ENCODE measurements at regions not wholly inside any gene's neighbourhood (a gene's known extent, or its start where the extent isn't known, plus 50 kb on each side); places are given as distances from the start of the nearest gene placed in this dataset.

- no peak for FAIRE-seq
Measured at GRCh38 chr5:96157841-96158291, 196.2 kb upstream of the ELL2 start.

GRCh38 chr5:96157077-96157780 is 195.6 kb upstream of the ELL2 start:
- FAIRE-seq: peak; percentile 51

- FAIRE-seq: no peak
Measured at GRCh38 chr5:96155147-96155546, 193.5 kb upstream of the ELL2 start.

GRCh38 chr5:96151891-96152290 is 190.2 kb upstream of the ELL2 start:
- no peak for FAIRE-seq

- no peak for FAIRE-seq
Measured at GRCh38 chr5:96150007-96150406, 188.4 kb upstream of the ELL2 start.

- no peak for FAIRE-seq
Measured at GRCh38 chr5:96149546-96149945, 187.9 kb upstream of the ELL2 start.

GRCh38 chr5:96149021-96149420 is 187.4 kb upstream of the ELL2 start:
- FAIRE-seq: no peak

- no peak for FAIRE-seq
Measured at GRCh38 chr5:96148376-96148775, 186.7 kb upstream of the ELL2 start.

- FAIRE-seq: no peak
Measured at GRCh38 chr5:96147866-96148265, 186.2 kb upstream of the ELL2 start.

GRCh38 chr5:96146675-96147074 is 185.0 kb upstream of the ELL2 start:
- FAIRE-seq: no peak

GRCh38 chr5:96144289-96144688 is 182.6 kb upstream of the ELL2 start:
- no peak for FAIRE-seq

GRCh38 chr5:96143450-96143849 is 181.8 kb upstream of the ELL2 start:
- FAIRE-seq: peak; percentile 28

- FAIRE-seq: no peak
Measured at GRCh38 chr5:96142786-96143434, 181.3 kb upstream of the ELL2 start.

GRCh38 chr5:96142184-96142781 is 180.6 kb upstream of the ELL2 start:
- FAIRE-seq: no peak

GRCh38 chr5:96141749-96142148 is 180.1 kb upstream of the ELL2 start:
- FAIRE-seq: no peak

GRCh38 chr5:96140496-96140895 is 178.8 kb upstream of the ELL2 start:
- FAIRE-seq: no peak

GRCh38 chr5:96140084-96140483 is 178.4 kb upstream of the ELL2 start:
- no peak for FAIRE-seq

GRCh38 chr5:96134886-96135285 is 173.2 kb upstream of the ELL2 start:
- no peak for FAIRE-seq

- FAIRE-seq: no peak
Measured at GRCh38 chr5:96133341-96134079, 171.9 kb upstream of the ELL2 start.

- no peak for FAIRE-seq
Measured at GRCh38 chr5:96129276-96129675, 167.6 kb upstream of the ELL2 start.

- no peak for FAIRE-seq
Measured at GRCh38 chr5:96128204-96128864, 166.7 kb upstream of the ELL2 start.

- FAIRE-seq: no peak
Measured at GRCh38 chr5:96127538-96127937, 165.9 kb upstream of the ELL2 start.
